Tibial nerve (tissue), 4 donors: ENCODE measurements at regions not wholly inside any gene's neighbourhood (a gene's known extent, or its start where the extent isn't known, plus 50 kb on each side); places are given as distances from the start of the nearest gene placed in this dataset.

Experiments
- DNase-seq, 2 donors: peaks; one replicate each; pipeline ENCODE4 v3.0.0-alpha.2; 2019; ENCODE audit warnings: low spot score in 2 of 2
- H3K27ac ChIP-seq, 4 donors: fragments of 200-600 bp; sonication (generic) in 3 of 4; one replicate each; pipeline ENCODE4 v1.5.1; 2017 to 2019; ENCODE audit warnings: mild to moderate bottlenecking in 1 of 4
- H3K27me3 ChIP-seq, 2 donors: fragments of 200-600 bp; sonication (generic) in 1 of 2; one replicate each; pipeline versions ENCODE4 v1.5.1 to v1.6.0; 2017 to 2019
- H3K36me3 ChIP-seq, 3 donors: fragments of 200-600 bp; sonication (generic); one replicate each; pipeline ENCODE4 v1.5.1; 2018 to 2019
- H3K4me1 ChIP-seq, 4 donors: fragments of 200-600 bp; sonication (generic) in 3 of 4; one replicate each; pipeline ENCODE4 v1.5.1; 2017 to 2019
- H3K4me3 ChIP-seq, 4 donors: fragments of 200-600 bp; sonication (generic) in 3 of 4; one replicate each; pipeline ENCODE4 v1.5.1; 2017 to 2019; ENCODE audit warnings: mild to moderate bottlenecking in 1 of 4, moderate library complexity in 1 of 4
- H3K9me3 ChIP-seq, 4 donors: fragments of 200-600 bp; sonication (generic) in 3 of 4; one replicate each; pipeline ENCODE4 v1.5.1; 2017 to 2019
- EP300 ChIP-seq, 2 donors: sonication (generic); formaldehyde crosslinking; IDR thresholded peaks; one replicate each; pipeline ENCODE4 v1.6.1; 2017; ENCODE audit warnings: antibody characterized with exemption in 2 of 2, mild to moderate bottlenecking in 1 of 2
- POLR2A ChIP-seq, 2 donors: fragments of 450-650 bp; IDR thresholded peaks; one replicate each; pipeline ENCODE4 v1.6.1; 2017; ENCODE audit warnings: antibody characterized with exemption in 2 of 2, mild to moderate bottlenecking in 2 of 2, moderate library complexity in 2 of 2
- WGBS, 2 donors: methylation state at CpG; one replicate each; pipeline ENCODE4 v1.1.5; 2018; 5-methylcytosine and 5-hydroxymethylcytosine counted together
- TF ChIP-seq, protein P1 (sequence below), 5 experiments: fragments of 200-600 bp in 3 of 5; fragments of 450-650 bp in 2 of 5; sonication (generic) in 3 of 5; IDR thresholded peaks; one replicate each; pipeline ENCODE4 v1.5.1; 2016 to 2019; ENCODE audit warnings: antibody characterized with exemption in 5 of 5, mild to moderate bottlenecking in 3 of 5, moderate library complexity in 2 of 5

DNA sequence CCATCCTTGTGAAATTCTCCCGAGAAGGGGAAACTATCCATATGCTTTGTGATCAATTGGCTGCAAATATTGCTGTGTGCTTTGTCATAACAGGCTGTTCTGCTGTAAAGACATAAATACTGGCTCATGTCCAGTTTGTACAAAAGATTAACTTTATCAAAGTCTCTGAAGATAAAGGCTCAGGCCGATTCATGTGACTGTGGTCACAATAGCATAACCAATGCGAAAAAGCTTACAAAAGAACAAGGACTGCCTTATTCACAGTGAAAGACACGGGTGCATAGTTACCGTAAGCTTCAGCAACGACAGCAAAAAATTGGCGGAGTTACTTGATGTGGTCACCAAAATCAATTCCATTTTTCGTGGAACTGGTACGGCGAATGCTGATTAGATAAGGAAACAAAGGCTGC lies 173.6 kb upstream of the CHRM3 start:
- no peaks in the 10 kb centered on the region for H3K27me3 ChIP-seq
- H3K27ac ChIP-seq, result no peak overlapping the region
- DNase-seq, result no peak
- H3K9me3 ChIP-seq, result no peaks in the 10 kb centered on the region
- H3K4me3 ChIP-seq, result no peak overlapping the region
- 46 to 62% methylated on average over 10 of the region's 10 CpGs for WGBS, 2 donors
- H3K36me3 ChIP-seq, result no peaks in the 10 kb centered on the region
- no peaks in the 10 kb centered on the region for H3K4me1 ChIP-seq
- no peak for TF ChIP-seq POLR2A (IDR thresholded peaks at IDR 0.05)
- no peak for TF ChIP-seq EP300 (IDR thresholded peaks at IDR 0.05)
- TF ChIP-seq, protein P1, sequence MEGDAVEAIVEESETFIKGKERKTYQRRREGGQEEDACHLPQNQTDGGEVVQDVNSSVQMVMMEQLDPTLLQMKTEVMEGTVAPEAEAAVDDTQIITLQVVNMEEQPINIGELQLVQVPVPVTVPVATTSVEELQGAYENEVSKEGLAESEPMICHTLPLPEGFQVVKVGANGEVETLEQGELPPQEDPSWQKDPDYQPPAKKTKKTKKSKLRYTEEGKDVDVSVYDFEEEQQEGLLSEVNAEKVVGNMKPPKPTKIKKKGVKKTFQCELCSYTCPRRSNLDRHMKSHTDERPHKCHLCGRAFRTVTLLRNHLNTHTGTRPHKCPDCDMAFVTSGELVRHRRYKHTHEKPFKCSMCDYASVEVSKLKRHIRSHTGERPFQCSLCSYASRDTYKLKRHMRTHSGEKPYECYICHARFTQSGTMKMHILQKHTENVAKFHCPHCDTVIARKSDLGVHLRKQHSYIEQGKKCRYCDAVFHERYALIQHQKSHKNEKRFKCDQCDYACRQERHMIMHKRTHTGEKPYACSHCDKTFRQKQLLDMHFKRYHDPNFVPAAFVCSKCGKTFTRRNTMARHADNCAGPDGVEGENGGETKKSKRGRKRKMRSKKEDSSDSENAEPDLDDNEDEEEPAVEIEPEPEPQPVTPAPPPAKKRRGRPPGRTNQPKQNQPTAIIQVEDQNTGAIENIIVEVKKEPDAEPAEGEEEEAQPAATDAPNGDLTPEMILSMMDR (IDR thresholded peaks at IDR 0.05), result no peak

DNA sequence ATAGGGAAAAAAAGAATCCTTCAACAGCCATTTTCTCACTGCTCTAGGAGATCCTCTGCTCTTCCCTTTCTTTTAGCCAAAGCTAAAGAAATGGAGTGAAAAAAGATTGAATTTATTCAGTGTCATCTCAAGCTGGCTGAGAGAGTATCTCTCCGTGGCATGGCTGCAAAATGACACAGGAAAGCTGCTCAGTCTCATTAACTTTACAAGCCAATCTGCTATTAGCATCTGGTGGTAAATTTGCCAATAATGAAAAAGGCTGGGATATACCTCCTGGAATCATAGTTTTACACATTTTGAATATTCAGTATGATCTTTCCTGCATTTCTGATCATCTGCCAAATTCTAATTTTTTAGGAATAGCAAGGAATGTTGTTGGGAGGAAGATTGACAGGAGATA lies 176.8 kb upstream of the CHRM3 start:
- no peak for DNase-seq
- H3K9me3 ChIP-seq, result no peaks in the 10 kb centered on the region
- no peak overlapping the region for H3K4me3 ChIP-seq
- no peak overlapping the region for H3K27ac ChIP-seq
- H3K36me3 ChIP-seq, result no peaks in the 10 kb centered on the region
- TF ChIP-seq, protein P1 (IDR thresholded peaks at IDR 0.05), result no peak
- TF ChIP-seq POLR2A (IDR thresholded peaks at IDR 0.05), result no peak
- TF ChIP-seq EP300 (IDR thresholded peaks at IDR 0.05), result no peak
- no peaks in the 10 kb centered on the region for H3K4me1 ChIP-seq
- WGBS, 2 donors, result 71 to 83% methylated on average over 1 of the region's 1 CpG
- H3K27me3 ChIP-seq, result no peaks in the 10 kb centered on the region

DNA sequence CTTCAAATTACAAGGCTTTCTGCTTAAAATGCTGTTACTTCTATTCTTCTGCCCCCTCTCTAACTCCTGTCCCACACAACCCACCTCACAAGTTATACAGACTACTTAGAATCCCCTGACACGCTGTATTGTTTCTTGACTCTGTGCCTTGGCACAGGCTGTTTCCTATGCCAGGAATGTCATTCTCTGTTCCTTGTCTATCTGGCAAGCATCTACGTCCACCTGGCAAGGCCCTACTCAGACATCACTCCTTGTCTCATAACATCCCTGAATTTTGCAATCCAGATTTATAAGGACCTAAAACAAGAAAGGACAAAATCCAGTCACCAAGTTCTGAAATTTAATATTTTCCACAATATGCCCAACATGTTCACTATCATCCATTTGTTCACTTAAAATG lies 182.0 kb upstream of the CHRM3 start:
- Histone ChIP-seq H3K4me3 (no peak overlapping the region), H3K27me3 (no peaks in the 10 kb centered on the region), H3K36me3 (no peaks in the 10 kb centered on the region), H3K9me3 (peaks cover 0 to 7% (median 0%) of the 10 kb centered on the region in 4 donors), H3K27ac (no peak overlapping the region), H3K4me1 (no peaks in the 10 kb centered on the region)
- WGBS, 2 donors, result 72 to 83% methylated on average over 2 of the region's 2 CpGs
- no peak for DNase-seq
- no peak for TF ChIP-seq EP300 (IDR thresholded peaks at IDR 0.05)
- TF ChIP-seq, protein P1 (IDR thresholded peaks at IDR 0.05), result no peak
- TF ChIP-seq POLR2A (IDR thresholded peaks at IDR 0.05), result no peak

DNA sequence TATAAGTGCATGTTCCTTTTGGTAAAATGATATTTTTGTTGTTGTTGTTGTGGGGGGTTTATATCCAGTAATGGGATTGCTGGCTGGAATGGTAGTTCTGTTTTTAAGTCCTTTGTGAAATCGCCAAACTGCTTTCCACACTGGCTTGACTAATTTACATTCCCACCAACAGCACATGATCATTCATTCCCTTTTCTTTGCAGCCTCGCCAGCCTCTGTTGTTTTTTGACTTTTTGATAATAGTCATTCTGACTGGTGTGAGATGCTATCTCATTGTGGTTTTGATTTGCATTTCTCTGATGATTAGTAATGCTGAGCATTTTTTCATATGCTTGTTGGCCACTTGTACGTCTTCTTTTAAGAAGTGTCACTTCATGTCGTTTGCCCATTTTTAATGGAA lies 188.5 kb upstream of the CHRM3 start:
- Histone ChIP-seq H3K4me3 (no peak overlapping the region), H3K36me3 (no peaks in the 10 kb centered on the region), H3K27me3 (no peaks in the 10 kb centered on the region), H3K9me3 (peaks cover 0 to 7% (median 0%) of the 10 kb centered on the region in 4 donors), H3K27ac (no peak overlapping the region), H3K4me1 (no peaks in the 10 kb centered on the region)
- TF ChIP-seq, protein P1 (IDR thresholded peaks at IDR 0.05), result no peak
- 89 to 90% methylated on average over 4 of the region's 4 CpGs for WGBS, 2 donors
- DNase-seq, result no peak

DNA sequence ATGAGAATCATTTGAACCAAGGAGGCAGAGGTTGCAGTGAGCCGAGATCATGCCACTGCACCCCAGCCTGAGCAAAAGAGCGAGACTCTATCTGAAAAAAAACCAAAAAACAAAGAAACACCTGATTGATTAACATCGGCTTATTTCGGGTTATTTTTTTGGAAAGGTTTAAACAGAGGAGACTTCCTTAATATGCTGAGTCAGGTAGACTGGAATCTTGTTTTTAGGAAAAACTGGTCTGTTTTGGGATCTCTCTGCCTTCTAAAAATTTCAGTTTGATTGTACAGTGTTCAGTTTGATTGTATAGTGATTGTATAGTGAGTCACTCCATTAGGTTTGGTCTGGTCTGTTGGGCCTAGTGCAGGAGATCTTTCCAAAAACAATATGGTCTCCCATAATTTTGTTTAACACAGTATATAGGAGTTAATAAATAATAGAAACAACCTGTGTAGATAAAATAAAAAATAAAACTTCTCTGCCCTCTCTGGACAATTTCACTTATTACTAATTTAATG lies 196.3 kb upstream of the CHRM3 start:
- Histone ChIP-seq H3K27me3 (no peaks in the 10 kb centered on the region), H3K27ac (no peak overlapping the region), H3K4me3 (no peak overlapping the region), H3K36me3 (no peaks in the 10 kb centered on the region), H3K4me1 (peaks cover 0 to 3% (median 0%) of the 10 kb centered on the region in 4 donors), H3K9me3 (no peaks in the 10 kb centered on the region)
- DNase-seq, result no peak
- TF ChIP-seq EP300 (IDR thresholded peaks at IDR 0.05) (no peak), POLR2A (IDR thresholded peaks at IDR 0.05) (no peak)
- TF ChIP-seq, protein P1 (IDR thresholded peaks at IDR 0.05), result no peak
- WGBS, 2 donors, result 92 to 96% methylated on average over 4 of the region's 4 CpGs
